Duodenal mucosa (tissue), 2 donors: ENCODE measurements at regions not wholly inside any gene's neighbourhood (a gene's known extent, or its start where the extent isn't known, plus 50 kb on each side); places are given as distances from the start of the nearest gene placed in this dataset.

ENCODE experiments used
- H3K27ac ChIP-seq: one replicate; pipeline ENCODE4 v1.7.0; 2013; ENCODE audit warnings: low read depth, low read length
- H3K27me3 ChIP-seq, 2 donors: one replicate each; pipeline ENCODE4 v1.7.0; 2013; ENCODE audit warnings: low read length in 2 of 2, control low read depth in 1 of 2; ENCODE audit not compliant: insufficient read depth in 2 of 2, control insufficient read depth in 1 of 2
- H3K36me3 ChIP-seq, 2 donors: one replicate each; pipeline ENCODE4 v1.7.0; 2013; ENCODE audit warnings: low read length in 2 of 2, control low read depth in 1 of 2; ENCODE audit not compliant: insufficient read depth in 2 of 2, control insufficient read depth in 1 of 2
- H3K4me1 ChIP-seq, 2 donors: one replicate each; pipeline ENCODE4 v1.7.0; 2013; ENCODE audit warnings: low read length in 2 of 2, control low read depth in 1 of 2; ENCODE audit not compliant: insufficient read depth in 2 of 2, control insufficient read depth in 1 of 2
- H3K4me3 ChIP-seq, 2 donors: one replicate each; pipeline ENCODE4 v1.7.0; 2013; ENCODE audit warnings: low read length in 2 of 2, low read depth in 1 of 2
- H3K9ac ChIP-seq, 2 donors: one replicate each; pipeline ENCODE4 v1.7.0; 2013; ENCODE audit warnings: low read length in 2 of 2, low read depth in 1 of 2
- H3K9me3 ChIP-seq, 2 donors: one replicate each; pipeline ENCODE4 v1.7.0; 2013; ENCODE audit warnings: low read length in 2 of 2, control low read depth in 1 of 2; ENCODE audit not compliant: control insufficient read depth in 1 of 2

GRCh38 chr14:89540830-89541470 is 123.9 kb upstream of the FOXN3 start:
- Histone ChIP-seq H3K4me1 (no peaks in the 10 kb centered on the region), H3K27ac (no peak overlapping the region), H3K27me3 (no peaks in the 10 kb centered on the region), H3K9me3 (no peaks in the 10 kb centered on the region), H3K9ac (no peak overlapping the region), H3K36me3 (no peaks in the 10 kb centered on the region), H3K4me3 (no peak overlapping the region)

DNA sequence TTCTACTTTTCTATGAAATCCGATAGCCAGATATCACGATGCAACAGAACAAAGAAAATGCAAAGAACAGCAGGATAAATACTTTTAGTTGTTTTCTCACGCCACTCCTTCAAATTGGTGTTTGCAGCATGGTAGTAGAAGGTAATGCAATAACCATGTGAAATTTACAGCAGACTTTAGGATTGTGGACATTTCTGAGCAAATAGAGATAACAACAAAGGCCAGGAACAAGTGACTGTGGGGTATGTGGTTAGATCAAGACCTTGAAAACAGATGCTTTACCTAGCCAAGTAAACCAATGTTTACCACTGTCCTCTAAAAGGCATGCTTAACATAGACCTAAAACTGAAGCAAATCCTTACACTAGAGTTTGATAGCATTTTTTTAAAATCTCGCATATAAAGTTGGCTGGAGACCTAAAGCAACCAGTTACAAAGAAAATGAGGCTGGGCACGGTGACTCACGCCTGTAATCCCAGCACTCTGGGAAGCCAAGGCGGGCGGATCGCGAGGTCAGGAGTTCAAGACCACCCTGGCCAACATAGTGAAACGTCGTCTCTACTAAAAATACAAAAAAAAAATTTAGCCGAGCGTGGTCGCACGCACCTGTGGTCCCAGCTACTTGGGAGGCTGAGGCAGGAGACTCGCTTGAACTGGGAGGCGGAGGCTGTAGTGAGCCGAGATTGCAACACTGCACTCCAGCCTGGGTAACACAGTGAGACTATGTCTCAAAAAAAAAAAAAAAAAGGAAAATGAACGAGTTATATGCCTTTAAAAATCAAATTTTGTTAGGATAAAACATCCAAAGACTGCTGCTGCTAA is 123.2 kb upstream of the FOXN3 start:
- Histone ChIP-seq H3K27ac (no peak overlapping the region), H3K27me3 (no peaks in the 10 kb centered on the region), H3K4me3 (no peak overlapping the region), H3K9ac (no peak overlapping the region), H3K9me3 (no peaks in the 10 kb centered on the region), H3K36me3 (no peaks in the 10 kb centered on the region), H3K4me1 (no peaks in the 10 kb centered on the region)

DNA sequence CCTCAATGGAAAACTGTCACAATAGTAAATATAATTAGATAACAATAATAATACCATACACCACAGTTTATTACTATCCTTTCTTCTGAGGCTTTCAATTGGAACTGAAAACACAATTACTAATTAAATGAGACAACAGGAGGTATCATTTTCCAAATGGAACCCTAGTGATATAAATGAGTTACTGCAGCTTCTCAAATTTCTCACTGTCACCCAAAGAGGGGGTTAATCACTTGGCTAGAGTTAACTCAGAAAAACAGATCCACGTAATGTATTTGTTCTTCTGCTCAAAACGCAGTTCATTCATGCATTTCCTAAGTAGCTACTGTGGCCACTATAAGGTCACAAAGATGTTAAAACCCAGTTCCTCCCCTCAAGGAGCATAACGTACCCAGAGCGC is 120.9 kb upstream of the FOXN3 start:
- H3K4me1 ChIP-seq, result no peaks in the 10 kb centered on the region
- no peak overlapping the region for H3K4me3 ChIP-seq
- no peaks in the 10 kb centered on the region for H3K27me3 ChIP-seq
- no peak overlapping the region for H3K27ac ChIP-seq
- H3K36me3 ChIP-seq, result no peaks in the 10 kb centered on the region
- H3K9ac ChIP-seq, result no peak overlapping the region
- no peaks in the 10 kb centered on the region for H3K9me3 ChIP-seq

DNA sequence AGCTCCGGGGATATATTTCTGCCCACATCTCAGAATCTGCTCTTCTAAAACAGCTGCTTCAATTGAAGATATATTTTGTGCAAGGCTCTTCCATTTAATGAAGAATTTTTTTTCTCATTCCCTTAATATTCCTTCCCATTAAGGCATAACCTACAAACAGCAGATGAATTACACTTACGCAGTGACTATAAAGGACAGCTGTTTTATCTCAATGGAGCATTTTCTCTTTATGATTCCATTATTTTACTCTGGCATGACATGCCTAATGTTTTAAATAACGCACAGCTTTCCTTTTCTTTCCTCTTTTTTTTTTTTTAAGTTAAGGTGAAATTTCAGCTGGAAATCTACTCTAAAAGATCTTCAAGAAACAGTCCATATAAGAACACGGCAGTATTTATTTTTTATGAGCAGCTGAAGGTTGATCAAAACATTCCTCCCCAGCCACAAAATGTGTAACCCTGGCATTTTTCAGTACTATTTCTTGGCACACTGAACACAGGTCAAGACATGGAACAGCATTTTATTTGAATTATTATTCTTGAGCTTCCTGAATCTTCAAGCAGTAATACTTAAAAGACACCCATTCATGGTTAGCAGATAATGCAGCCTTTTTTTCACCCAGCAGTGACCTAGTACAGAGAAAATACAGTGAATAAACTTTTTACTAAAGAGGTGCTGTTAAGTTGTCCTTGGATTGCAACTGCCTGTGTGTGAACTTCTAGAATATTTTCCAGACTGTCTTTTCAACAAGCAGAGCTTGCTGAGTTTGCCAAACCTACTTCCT is 118.1 kb upstream of the FOXN3 start:
- H3K27ac ChIP-seq, result no peak overlapping the region

GRCh38 chr14:89533766-89534165 is 116.7 kb upstream of the FOXN3 start:
- no peaks in the 10 kb centered on the region for H3K9me3 ChIP-seq
- no peak overlapping the region for H3K4me3 ChIP-seq
- H3K27ac ChIP-seq, result no peak overlapping the region
- no peaks in the 10 kb centered on the region for H3K4me1 ChIP-seq
- H3K27me3 ChIP-seq, result no peaks in the 10 kb centered on the region
- no peaks in the 10 kb centered on the region for H3K36me3 ChIP-seq
- H3K9ac ChIP-seq, result no peak overlapping the region

More for the DNA sequence above, 118.1 kb upstream of the FOXN3 start:
- Histone ChIP-seq H3K9me3 (no peaks in the 10 kb centered on the region), H3K4me1 (no peaks in the 10 kb centered on the region), H3K27me3 (no peaks in the 10 kb centered on the region), H3K9ac (no peak overlapping the region), H3K36me3 (no peaks in the 10 kb centered on the region), H3K4me3 (no peak overlapping the region)

GRCh38 chr14:89533136-89533535 is 116.1 kb upstream of the FOXN3 start:
- Histone ChIP-seq H3K9ac (no peak overlapping the region), H3K4me1 (no peaks in the 10 kb centered on the region), H3K4me3 (no peak overlapping the region), H3K27ac (no peak overlapping the region), H3K36me3 (no peaks in the 10 kb centered on the region), H3K27me3 (no peaks in the 10 kb centered on the region), H3K9me3 (no peaks in the 10 kb centered on the region)

DNA sequence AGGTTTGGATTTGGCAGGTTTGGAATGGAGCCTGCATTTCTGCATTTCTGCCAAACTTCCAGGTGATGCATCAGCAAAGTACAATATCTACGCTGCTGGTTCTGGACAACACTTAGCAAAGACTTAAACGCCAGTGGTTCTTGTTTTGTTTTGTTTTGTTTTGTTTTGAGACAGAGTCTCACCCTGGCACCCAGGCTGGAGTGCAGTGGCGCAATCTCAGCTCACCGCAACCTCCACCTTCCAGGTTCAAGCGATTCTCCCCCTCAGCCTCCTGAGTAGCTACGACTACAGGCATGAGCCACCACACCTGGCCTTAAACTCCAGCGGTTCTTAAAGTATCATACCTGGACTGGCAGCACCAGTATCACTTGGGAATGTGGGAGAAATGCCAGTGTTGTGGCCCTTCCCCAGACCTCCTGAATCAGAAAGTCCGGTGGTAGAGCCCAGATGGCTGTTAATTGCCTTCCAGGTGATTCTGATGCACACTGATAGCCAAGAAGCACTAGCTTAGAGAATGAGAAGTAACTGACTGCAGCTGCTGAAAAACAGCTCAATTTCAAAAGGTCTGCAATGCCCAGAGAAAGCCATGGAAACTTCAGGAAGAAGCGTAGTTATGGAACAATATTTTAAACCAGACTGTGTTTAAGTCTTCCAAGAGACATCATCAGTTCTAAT is 114.8 kb upstream of the FOXN3 start:
- Histone ChIP-seq H3K4me3 (no peak overlapping the region), H3K27me3 (no peaks in the 10 kb centered on the region), H3K36me3 (no peaks in the 10 kb centered on the region), H3K9ac (no peak overlapping the region), H3K27ac (no peak overlapping the region), H3K4me1 (no peaks in the 10 kb centered on the region), H3K9me3 (no peaks in the 10 kb centered on the region)

DNA sequence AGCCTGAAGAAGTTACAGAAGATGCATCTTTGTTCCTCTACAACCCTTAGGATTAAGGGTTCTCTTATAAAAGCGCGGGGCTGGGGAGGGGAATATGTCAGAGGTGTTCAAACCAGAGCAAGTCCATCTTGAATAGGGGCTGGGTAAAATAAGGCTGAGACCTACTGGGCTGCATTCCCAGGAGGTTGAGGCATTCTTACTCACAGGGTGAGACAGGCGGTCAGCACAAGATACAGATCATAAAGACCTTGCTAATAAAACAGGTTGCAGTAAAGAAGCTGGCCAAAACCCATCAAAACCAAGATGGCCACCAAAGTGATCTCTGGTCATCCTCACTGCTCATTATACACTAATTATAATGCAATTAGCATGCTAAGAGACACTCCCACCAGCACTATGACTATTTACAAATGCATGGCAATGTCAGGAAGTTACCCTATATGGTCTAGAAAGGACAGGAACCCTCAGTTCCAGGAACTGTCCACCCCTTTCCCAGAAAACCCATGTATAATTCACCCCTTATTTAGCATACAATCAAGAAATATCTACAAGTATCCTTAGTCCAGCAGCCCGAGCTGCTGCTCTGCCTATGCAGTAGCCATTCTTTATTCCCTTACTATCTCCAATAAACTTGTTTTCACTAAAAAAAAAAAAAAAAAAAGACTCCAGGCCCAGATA is 108.1 kb upstream of the FOXN3 start:
- Histone ChIP-seq H3K9me3 (peaks cover 0 to 6% of the 10 kb centered on the region in 2 donors), H3K27ac (no peak overlapping the region), H3K36me3 (no peaks in the 10 kb centered on the region), H3K9ac (no peak overlapping the region), H3K4me3 (no peak overlapping the region), H3K4me1 (no peaks in the 10 kb centered on the region), H3K27me3 (no peaks in the 10 kb centered on the region)

- Histone ChIP-seq H3K36me3 (no peaks in the 10 kb centered on the region), H3K4me1 (no peaks in the 10 kb centered on the region), H3K4me3 (no peak overlapping the region), H3K27ac (no peak overlapping the region), H3K9me3 (peaks cover 0 to 6% of the 10 kb centered on the region in 2 donors), H3K27me3 (no peaks in the 10 kb centered on the region), H3K9ac (no peak overlapping the region)
Observed at GRCh38 chr14:89524412-89524811, 107.4 kb upstream of the FOXN3 start.
